ENCODE measurements at regions not wholly inside any gene's neighbourhood (a gene's known extent, or its start where the extent isn't known, plus 50 kb on each side); places are given as distances from the start of the nearest gene placed in this dataset.

DNA sequence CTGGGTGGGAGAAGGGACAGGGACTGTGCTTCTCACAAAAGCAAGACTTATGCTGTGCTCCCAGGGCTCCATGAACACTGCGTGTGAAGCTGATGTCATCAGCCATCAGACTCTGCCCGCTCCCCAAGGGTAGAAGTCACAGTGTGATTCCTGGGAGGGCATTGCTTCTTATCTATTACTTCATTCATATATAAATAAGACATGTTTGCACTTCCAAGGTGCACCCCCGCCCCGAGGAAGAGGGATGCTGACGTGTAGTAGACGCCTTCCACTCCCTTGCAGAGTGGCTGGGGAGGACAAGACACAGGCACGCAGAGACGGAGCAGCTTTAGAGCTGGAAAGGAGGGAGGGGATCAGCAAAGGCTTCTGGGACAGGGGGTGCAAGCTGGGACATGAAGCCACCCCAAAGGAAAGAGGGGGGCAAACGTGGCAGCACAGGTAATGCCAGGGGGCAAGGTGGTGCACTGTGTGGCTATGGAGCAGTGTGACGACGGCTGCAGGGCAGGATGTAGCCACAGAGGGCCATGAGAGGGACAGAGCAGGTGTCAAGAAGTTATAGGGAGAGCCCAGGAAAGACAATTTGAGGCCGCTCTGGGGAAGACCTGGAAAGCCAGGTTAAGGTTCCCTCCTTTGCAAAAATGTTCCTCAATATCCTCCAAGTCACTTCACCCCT, 558.5 kb downstream of the MN1 start:
- ATAC-seq: no peak
- TF ChIP-seq, protein P1, sequence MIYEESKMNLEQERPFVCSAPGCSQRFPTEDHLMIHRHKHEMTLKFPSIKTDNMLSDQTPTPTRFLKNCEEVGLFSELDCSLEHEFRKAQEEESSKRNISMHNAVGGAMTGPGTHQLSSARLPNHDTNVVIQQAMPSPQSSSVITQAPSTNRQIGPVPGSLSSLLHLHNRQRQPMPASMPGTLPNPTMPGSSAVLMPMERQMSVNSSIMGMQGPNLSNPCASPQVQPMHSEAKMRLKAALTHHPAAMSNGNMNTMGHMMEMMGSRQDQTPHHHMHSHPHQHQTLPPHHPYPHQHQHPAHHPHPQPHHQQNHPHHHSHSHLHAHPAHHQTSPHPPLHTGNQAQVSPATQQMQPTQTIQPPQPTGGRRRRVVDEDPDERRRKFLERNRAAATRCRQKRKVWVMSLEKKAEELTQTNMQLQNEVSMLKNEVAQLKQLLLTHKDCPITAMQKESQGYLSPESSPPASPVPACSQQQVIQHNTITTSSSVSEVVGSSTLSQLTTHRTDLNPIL (CRISPR knock-in tag; IDR thresholded peaks at IDR 0.05; ENCODE audit: low read depth): no peak

DNA sequence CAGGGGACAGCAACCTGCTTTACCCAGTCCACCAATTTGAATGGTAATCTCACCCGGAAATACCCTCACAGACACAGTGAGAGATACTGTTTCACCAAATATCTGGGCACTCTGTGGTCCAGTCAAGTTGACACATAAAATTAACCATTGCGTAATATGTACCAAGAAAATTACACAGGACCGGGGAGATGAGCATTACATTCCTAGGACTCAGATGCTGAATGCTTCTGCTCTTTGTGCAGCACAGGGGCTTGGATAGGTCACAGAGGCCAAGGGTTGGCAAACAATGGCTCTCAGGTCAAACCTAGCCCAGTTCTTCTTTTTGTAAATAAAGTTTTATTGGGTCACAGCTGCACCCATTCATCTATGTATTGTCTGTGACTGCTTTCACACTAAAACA, 557.2 kb downstream of the MN1 start:
- no peak for ATAC-seq
- TF ChIP-seq GLIS3 (CRISPR knock-in tag; IDR thresholded peaks at IDR 0.05) (no peak), ZNF565 (CRISPR knock-in tag; conservative IDR thresholded peaks at IDR 0.05; ENCODE audit: low read depth) (no peak), OSR1 (CRISPR knock-in tag; IDR thresholded peaks at IDR 0.05) (no peak), PPARA (CRISPR knock-in tag; IDR thresholded peaks at IDR 0.05; ENCODE audit: borderline replicate concordance) (no peak), TCF4 (CRISPR knock-in tag; IDR thresholded peaks at IDR 0.05; ENCODE audit: borderline replicate concordance) (no peak), BACH2 (CRISPR knock-in tag; IDR thresholded peaks at IDR 0.05; ENCODE audit: borderline replicate concordance) (no peak), ISL1 (CRISPR knock-in tag; IDR thresholded peaks at IDR 0.05) (no peak), SNAI2 (CRISPR knock-in tag; IDR thresholded peaks at IDR 0.05) (no peak), ARNTL (CRISPR knock-in tag; IDR thresholded peaks at IDR 0.05; ENCODE audit: borderline replicate concordance, low read depth) (no peak), CSDC2 (CRISPR knock-in tag; IDR thresholded peaks at IDR 0.05) (no peak), ZC3H10 (CRISPR knock-in tag; IDR thresholded peaks at IDR 0.05) (no peak), ESRRG (CRISPR knock-in tag; IDR thresholded peaks at IDR 0.05) (no peak), ZNF8 (CRISPR knock-in tag; IDR thresholded peaks at IDR 0.05) (no peak)
- TF ChIP-seq, protein P2, sequence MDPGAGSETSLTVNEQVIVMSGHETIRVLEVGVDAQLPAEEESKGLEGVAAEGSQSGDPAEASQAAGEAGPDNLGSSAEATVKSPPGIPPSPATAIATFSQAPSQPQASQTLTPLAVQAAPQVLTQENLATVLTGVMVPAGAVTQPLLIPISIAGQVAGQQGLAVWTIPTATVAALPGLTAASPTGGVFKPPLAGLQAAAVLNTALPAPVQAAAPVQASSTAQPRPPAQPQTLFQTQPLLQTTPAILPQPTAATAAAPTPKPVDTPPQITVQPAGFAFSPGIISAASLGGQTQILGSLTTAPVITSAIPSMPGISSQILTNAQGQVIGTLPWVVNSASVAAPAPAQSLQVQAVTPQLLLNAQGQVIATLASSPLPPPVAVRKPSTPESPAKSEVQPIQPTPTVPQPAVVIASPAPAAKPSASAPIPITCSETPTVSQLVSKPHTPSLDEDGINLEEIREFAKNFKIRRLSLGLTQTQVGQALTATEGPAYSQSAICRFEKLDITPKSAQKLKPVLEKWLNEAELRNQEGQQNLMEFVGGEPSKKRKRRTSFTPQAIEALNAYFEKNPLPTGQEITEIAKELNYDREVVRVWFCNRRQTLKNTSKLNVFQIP (CRISPR knock-in tag; IDR thresholded peaks at IDR 0.05; ENCODE audit: borderline replicate concordance, low read depth): no peak

DNA sequence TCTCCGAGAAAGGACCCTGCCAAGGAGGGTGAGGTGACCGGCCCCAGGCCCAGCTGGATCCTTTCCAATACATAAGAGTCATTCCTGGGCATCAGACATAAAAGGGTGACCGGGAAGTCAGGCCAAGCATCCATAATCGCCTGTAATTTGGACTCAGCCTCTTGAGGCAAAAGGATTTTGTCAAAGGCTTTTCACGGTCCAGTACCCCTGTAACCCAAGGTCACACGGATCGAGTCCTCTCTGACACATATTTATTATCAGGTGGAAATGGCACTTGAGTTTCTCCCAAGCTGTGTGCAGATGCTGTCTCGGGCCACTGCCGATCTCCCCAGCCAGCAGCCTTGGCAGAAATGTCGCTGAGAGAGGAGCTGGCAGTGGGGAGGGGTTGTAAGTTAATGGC, 556.5 kb downstream of the MN1 start:
- TF ChIP-seq ZNF8 (CRISPR knock-in tag; IDR thresholded peaks at IDR 0.05) (no peak), PPARA (CRISPR knock-in tag; IDR thresholded peaks at IDR 0.05; ENCODE audit: borderline replicate concordance) (no peak), TCF4 (CRISPR knock-in tag; IDR thresholded peaks at IDR 0.05; ENCODE audit: borderline replicate concordance) (no peak), TOX (CRISPR knock-in tag; IDR thresholded peaks at IDR 0.05; ENCODE audit: borderline replicate concordance) (no peak), ZFP30 (CRISPR knock-in tag; IDR thresholded peaks at IDR 0.05) (no peak), BACH2 (CRISPR knock-in tag; IDR thresholded peaks at IDR 0.05; ENCODE audit: borderline replicate concordance) (no peak)
- no peak for ATAC-seq

DNA sequence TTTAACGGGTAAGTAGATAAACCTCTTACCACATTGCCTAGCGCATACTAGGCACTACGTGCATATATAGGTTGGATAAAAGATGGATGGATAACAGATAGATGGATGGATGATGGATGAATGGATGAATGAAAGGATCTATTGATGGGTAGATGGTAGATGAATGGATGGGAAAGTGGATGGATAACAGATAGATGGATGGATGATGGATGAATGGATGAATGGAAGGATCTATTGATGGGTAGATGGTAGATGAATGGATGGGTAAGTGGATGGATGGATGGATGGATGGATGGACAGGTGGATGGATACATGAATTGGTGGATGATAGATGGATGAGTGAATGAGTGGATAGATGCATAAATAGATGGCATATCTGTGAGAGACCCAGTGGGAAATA, 555.0 kb downstream of the MN1 start:
- TF ChIP-seq TOX (CRISPR knock-in tag; IDR thresholded peaks at IDR 0.05; ENCODE audit: borderline replicate concordance) (no peak), ZC3H10 (CRISPR knock-in tag; IDR thresholded peaks at IDR 0.05) (no peak), ZNF8 (CRISPR knock-in tag; IDR thresholded peaks at IDR 0.05) (no peak), ZNF565 (CRISPR knock-in tag; conservative IDR thresholded peaks at IDR 0.05; ENCODE audit: low read depth) (no peak), OSR1 (CRISPR knock-in tag; IDR thresholded peaks at IDR 0.05) (no peak)
- TF ChIP-seq, protein P1 (CRISPR knock-in tag; IDR thresholded peaks at IDR 0.05; ENCODE audit: low read depth): no peak
- no peak for ATAC-seq

DNA sequence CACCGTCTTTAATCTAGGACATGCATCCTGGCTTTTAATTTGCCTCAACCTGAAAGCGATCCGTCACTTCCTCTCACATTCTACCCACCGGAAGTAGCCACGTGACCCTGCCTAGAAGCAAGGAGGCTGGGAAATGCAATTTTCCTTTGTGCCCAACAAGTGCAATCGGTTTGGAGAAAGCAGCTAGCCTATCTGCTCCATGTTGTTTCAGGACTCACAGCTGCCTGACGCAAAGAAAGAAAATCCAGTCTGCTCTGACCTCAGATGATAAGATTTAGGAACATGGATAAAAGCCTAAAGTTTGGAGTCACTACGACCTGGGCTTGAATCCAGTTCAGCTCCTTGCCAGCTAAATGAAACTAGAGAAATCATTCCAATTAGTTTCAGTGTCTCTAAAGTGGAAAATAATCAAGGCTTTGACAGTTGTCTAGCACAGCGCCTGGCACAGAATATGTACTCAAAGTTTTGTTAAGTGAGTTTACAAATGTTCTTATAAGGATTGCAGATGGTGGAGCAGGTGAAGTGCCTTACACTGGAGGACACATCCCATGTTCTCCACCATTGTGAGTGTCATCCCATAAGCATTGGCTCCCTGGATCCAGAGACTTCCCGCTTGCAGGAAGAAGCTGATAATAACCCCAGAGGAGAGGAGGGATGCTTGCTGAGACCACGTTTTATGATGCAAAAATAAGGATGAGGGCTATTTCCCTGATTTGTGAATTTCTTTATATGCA, 553.7 kb downstream of the MN1 start:
- no peak for ATAC-seq
- TF ChIP-seq, protein P1 (CRISPR knock-in tag; IDR thresholded peaks at IDR 0.05; ENCODE audit: low read depth): no peak
- no peak for TF ChIP-seq TOX (CRISPR knock-in tag; IDR thresholded peaks at IDR 0.05; ENCODE audit: borderline replicate concordance)
- TF ChIP-seq ZNF565 (CRISPR knock-in tag; conservative IDR thresholded peaks at IDR 0.05; ENCODE audit: low read depth): no peak
- TF ChIP-seq, protein P3, sequence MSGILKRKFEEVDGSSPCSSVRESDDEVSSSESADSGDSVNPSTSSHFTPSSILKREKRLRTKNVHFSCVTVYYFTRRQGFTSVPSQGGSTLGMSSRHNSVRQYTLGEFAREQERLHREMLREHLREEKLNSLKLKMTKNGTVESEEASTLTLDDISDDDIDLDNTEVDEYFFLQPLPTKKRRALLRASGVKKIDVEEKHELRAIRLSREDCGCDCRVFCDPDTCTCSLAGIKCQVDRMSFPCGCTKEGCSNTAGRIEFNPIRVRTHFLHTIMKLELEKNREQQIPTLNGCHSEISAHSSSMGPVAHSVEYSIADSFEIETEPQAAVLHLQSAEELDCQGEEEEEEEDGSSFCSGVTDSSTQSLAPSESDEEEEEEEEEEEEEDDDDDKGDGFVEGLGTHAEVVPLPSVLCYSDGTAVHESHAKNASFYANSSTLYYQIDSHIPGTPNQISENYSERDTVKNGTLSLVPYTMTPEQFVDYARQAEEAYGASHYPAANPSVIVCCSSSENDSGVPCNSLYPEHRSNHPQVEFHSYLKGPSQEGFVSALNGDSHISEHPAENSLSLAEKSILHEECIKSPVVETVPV (CRISPR knock-in tag; IDR thresholded peaks at IDR 0.05): no peak
- TF ChIP-seq, protein P4, sequence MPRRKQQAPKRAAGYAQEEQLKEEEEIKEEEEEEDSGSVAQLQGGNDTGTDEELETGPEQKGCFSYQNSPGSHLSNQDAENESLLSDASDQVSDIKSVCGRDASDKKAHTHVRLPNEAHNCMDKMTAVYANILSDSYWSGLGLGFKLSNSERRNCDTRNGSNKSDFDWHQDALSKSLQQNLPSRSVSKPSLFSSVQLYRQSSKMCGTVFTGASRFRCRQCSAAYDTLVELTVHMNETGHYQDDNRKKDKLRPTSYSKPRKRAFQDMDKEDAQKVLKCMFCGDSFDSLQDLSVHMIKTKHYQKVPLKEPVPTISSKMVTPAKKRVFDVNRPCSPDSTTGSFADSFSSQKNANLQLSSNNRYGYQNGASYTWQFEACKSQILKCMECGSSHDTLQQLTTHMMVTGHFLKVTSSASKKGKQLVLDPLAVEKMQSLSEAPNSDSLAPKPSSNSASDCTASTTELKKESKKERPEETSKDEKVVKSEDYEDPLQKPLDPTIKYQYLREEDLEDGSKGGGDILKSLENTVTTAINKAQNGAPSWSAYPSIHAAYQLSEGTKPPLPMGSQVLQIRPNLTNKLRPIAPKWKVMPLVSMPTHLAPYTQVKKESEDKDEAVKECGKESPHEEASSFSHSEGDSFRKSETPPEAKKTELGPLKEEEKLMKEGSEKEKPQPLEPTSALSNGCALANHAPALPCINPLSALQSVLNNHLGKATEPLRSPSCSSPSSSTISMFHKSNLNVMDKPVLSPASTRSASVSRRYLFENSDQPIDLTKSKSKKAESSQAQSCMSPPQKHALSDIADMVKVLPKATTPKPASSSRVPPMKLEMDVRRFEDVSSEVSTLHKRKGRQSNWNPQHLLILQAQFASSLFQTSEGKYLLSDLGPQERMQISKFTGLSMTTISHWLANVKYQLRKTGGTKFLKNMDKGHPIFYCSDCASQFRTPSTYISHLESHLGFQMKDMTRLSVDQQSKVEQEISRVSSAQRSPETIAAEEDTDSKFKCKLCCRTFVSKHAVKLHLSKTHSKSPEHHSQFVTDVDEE (CRISPR knock-in tag; IDR thresholded peaks at IDR 0.05): no peak
- TF ChIP-seq ZC3H10 (CRISPR knock-in tag; IDR thresholded peaks at IDR 0.05): no peak
- TF ChIP-seq ZFP3 (CRISPR knock-in tag; IDR thresholded peaks at IDR 0.05): no peak
- TF ChIP-seq ZNF70 (CRISPR knock-in tag; IDR thresholded peaks at IDR 0.05): no peak
- TF ChIP-seq ZNF8 (CRISPR knock-in tag; IDR thresholded peaks at IDR 0.05): no peak
